ENCODE measurements at regions not wholly inside any gene's neighbourhood (a gene's known extent, or its start where the extent isn't known, plus 50 kb on each side); places are given as distances from the start of the nearest gene placed in this dataset.

DNA sequence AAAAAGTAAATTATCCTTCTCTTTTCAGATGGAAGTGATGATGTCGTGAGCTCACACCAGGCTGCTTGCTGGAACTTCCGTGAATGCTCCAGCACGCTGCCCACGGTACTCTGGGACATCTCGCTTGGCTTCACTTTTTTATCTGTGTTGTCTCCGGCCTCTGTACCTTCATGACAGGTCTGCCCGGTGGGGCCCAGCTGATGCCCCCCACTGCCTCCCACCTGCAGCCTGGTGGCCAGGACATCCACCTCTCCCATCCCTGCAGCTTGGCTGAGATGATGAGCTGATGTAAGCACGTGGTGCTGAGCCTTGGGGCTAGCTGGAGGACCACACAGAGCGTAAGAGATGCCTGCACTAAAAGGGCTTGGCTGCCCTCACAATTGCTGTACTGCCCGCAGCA is 59.0 kb upstream of the HELT start:
- no peak for TF ChIP-seq POLR2AphosphoS5 (IDR thresholded peaks at IDR 0.05; ENCODE audit: low read depth, low read length)
- TF ChIP-seq, protein P1, sequence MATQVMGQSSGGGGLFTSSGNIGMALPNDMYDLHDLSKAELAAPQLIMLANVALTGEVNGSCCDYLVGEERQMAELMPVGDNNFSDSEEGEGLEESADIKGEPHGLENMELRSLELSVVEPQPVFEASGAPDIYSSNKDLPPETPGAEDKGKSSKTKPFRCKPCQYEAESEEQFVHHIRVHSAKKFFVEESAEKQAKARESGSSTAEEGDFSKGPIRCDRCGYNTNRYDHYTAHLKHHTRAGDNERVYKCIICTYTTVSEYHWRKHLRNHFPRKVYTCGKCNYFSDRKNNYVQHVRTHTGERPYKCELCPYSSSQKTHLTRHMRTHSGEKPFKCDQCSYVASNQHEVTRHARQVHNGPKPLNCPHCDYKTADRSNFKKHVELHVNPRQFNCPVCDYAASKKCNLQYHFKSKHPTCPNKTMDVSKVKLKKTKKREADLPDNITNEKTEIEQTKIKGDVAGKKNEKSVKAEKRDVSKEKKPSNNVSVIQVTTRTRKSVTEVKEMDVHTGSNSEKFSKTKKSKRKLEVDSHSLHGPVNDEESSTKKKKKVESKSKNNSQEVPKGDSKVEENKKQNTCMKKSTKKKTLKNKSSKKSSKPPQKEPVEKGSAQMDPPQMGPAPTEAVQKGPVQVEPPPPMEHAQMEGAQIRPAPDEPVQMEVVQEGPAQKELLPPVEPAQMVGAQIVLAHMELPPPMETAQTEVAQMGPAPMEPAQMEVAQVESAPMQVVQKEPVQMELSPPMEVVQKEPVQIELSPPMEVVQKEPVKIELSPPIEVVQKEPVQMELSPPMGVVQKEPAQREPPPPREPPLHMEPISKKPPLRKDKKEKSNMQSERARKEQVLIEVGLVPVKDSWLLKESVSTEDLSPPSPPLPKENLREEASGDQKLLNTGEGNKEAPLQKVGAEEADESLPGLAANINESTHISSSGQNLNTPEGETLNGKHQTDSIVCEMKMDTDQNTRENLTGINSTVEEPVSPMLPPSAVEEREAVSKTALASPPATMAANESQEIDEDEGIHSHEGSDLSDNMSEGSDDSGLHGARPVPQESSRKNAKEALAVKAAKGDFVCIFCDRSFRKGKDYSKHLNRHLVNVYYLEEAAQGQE (IDR thresholded peaks at IDR 0.05; ENCODE audit: insufficient read depth in 1 of 2, low read depth in 2 of 2, low read length in 2 of 2) = no peak
